ENCODE measurements at regions not wholly inside any gene's neighbourhood (a gene's known extent, or its start where the extent isn't known, plus 50 kb on each side); places are given as distances from the start of the nearest gene placed in this dataset.
"Not testable (repeated sequence)": the region's sequence is repeated elsewhere in the genome, so short reads cannot be mapped to it uniquely, and the experiment has no call there.

- Mint-ChIP-seq H3K4me1 (no peaks in the 10 kb centered on the region), H3K9me3 (no peaks in the 10 kb centered on the region), H3K36me3 (ENCODE audit: low read depth) (no peaks in the 10 kb centered on the region), H3K4me3 (no peak overlapping the region), H3K27me3 (peaks cover 9% of the 10 kb centered on the region), H3K27ac (no peak overlapping the region)
- no peak for DNase-seq
- no peak for ATAC-seq
Measured at GRCh38 chr15:79156704-79157375, 66.3 kb upstream of the RASGRF1 start.

GRCh38 chr15:79154483-79155135 is 64.0 kb upstream of the RASGRF1 start:
- Mint-ChIP-seq H3K36me3 (ENCODE audit: low read depth) (no peaks in the 10 kb centered on the region), H3K4me1 (no peaks in the 10 kb centered on the region), H3K27me3 (peaks cover 15% of the 10 kb centered on the region), H3K4me3 (no peak overlapping the region), H3K9me3 (peaks cover 7% of the 10 kb centered on the region), H3K27ac (no peak overlapping the region)
- DNase-seq, result no peak
- ATAC-seq, result no peak

- peaks cover 18% of the 10 kb centered on the region for H3K27me3 Mint-ChIP-seq
- H3K36me3 Mint-ChIP-seq (ENCODE audit: low read depth); DNase-seq; ATAC-seq; H3K4me1 Mint-ChIP-seq; H3K27ac Mint-ChIP-seq; H3K4me3 Mint-ChIP-seq: not testable (repeated sequence)
- H3K9me3 Mint-ChIP-seq, result peaks cover 31% of the 10 kb centered on the region
Measured at GRCh38 chr15:79144290-79144689, 53.7 kb upstream of the RASGRF1 start.

DNA sequence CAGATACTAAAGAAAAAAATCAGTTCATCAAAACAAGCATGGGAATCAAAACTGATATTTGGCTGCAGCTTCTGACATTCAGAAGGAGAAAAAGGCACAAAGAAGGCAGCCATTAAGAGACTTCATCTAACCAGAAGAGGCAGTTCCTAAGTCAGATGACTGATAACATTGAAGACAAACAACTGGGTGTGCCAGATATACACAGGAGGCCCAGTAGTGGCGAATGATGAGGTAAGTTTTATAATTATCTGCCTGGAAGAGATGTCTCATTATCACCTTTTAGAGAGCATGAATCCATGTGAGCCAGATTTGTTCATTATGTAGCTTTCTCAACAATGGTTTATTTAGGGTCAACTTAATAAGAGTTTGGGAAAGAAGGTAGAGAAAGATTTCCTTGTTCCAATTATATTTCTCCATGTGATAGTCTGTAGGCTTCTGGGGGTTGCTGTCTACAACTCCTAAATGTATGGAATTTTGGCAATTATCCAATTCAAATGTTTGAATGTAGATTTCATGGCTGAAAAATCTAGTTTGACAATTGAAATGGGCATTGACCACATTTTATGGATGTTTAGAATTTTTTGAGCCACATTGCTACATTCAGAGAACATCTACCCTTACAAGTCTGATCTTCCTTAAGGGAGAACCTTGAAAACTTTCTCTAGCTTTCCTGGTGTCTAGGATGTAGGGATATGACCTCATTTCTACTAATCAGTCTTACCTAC is 50.4 kb upstream of the RASGRF1 start:
- H3K27me3 Mint-ChIP-seq, result peaks cover 21% of the 10 kb centered on the region
- H3K4me1 Mint-ChIP-seq, result no peaks in the 10 kb centered on the region

More for the DNA sequence above, 50.4 kb upstream of the RASGRF1 start:
- Mint-ChIP-seq H3K9me3 (peaks cover 18% of the 10 kb centered on the region), H3K36me3 (ENCODE audit: low read depth) (peaks cover 5% of the 10 kb centered on the region), H3K27ac (no peak overlapping the region), H3K4me3 (no peak overlapping the region)
- no peak for DNase-seq
- no peak for ATAC-seq
